WTC11 (cell line): ENCODE measurements at regions not wholly inside any gene's neighbourhood (a gene's known extent, or its start where the extent isn't known, plus 50 kb on each side); places are given as distances from the start of the nearest gene placed in this dataset.

Source experiments
- CREM ChIP-seq: sonication (generic); formaldehyde crosslinking; IDR thresholded peaks from 2 replicates; pipeline ENCODE4 v1.8.1; 2022; ENCODE audit warnings: mild to moderate bottlenecking, missing genetic modification reagents, moderate library complexity
- CTCF ChIP-seq: fragments of 200-600 bp; IDR thresholded peaks from 2 replicates; pipeline ENCODE4 v1.8.0; 2022; ENCODE audit warnings: antibody characterized with exemption
- HMGA2 ChIP-seq: fragments of 250-450 bp; sonication (Bioruptor Pico); IDR thresholded peaks from 2 replicates; pipeline ENCODE4 v1.4.0; 2021; ENCODE audit warnings: mild to moderate bottlenecking, moderate library complexity
- PRRX2 ChIP-seq: fragments of 250-450 bp; sonication (Bioruptor Pico); IDR thresholded peaks from 2 replicates; pipeline ENCODE4 v1.8.0; 2021; ENCODE audit warnings: mild to moderate bottlenecking

GRCh38 chr3:165617134-165617533 is 220.1 kb downstream of the BCHE start:
- no peak for TF ChIP-seq CTCF
- no peak for TF ChIP-seq HMGA2 (CRISPR knock-in tag)
- TF ChIP-seq CREM (CRISPR knock-in tag), result no peak
- TF ChIP-seq PRRX2 (CRISPR knock-in tag), result no peak
